ENCODE measurements at regions not wholly inside any gene's neighbourhood (a gene's known extent, or its start where the extent isn't known, plus 50 kb on each side); places are given as distances from the start of the nearest gene placed in this dataset.
A peak's percentile ranks its signal among the peaks of the same experiment; 100 is the strongest.

DNA sequence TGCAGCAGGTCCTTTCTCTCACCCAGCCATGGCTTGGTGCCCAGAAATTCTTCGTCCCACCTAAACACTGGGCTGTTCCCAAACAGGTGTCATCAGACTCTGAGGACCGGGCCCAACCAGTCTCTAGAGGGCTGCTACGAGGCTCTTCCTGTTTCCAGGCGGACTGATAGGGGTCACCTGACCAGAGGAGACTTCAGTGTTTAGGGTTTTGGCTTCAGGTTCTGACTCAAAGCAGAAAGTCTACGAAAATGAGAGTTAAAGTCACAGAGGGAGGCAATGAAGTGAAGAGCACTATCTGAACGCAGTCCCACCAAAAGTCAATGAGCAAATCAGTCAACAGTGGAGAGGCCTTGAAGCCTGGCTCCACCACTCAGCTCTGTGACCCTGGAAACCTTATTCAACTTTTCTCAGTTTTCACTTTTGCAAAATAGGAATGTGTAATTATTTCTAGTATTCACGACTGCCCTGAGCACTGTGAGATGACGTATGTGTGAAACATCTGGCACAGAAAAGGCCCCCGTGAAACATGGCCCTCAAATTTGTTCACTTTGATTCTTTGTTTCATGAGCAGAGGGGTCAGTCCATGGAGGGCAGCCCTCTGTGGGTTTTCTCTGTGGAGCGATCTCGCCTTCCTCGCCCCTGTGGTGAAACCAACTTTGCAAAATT is 189.9 kb upstream of the PDE1C start:
- Mint-ChIP-seq H3K9me3 (no peaks in the 10 kb centered on the region), H3K4me3 (no peak overlapping the region), H3K27ac (peak overlapping the region; percentile 6), H3K36me3 (no peaks in the 10 kb centered on the region), H3K4me1 (peaks cover 6% of the 10 kb centered on the region), H3K27me3 (no peaks in the 10 kb centered on the region)
- ATAC-seq: peak; percentile 81

DNA sequence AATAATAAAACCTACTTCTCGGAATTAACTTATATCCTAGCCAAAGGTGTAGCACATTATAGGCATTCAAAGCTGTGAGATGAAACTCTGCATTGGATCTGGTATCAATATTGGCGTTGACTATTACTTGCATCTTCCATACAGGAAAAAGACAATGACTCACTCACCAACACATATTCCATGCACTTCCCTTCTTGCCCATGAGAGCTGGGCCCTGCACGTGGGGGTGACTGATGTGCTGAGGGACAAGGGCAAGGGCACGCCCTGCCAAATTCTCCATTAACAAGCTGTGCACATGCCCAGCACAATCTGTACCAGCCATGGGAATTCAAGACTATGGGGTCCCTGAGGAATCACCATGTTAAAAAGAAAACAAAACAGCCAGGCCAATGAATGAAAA is 188.1 kb upstream of the PDE1C start:
- ATAC-seq: no peak
- peaks cover 6% of the 10 kb centered on the region for H3K4me1 Mint-ChIP-seq
- no peak overlapping the region for H3K4me3 Mint-ChIP-seq
- H3K27me3 Mint-ChIP-seq: no peaks in the 10 kb centered on the region
- no peaks in the 10 kb centered on the region for H3K36me3 Mint-ChIP-seq
- no peaks in the 10 kb centered on the region for H3K9me3 Mint-ChIP-seq
- H3K27ac Mint-ChIP-seq: no peak overlapping the region

DNA sequence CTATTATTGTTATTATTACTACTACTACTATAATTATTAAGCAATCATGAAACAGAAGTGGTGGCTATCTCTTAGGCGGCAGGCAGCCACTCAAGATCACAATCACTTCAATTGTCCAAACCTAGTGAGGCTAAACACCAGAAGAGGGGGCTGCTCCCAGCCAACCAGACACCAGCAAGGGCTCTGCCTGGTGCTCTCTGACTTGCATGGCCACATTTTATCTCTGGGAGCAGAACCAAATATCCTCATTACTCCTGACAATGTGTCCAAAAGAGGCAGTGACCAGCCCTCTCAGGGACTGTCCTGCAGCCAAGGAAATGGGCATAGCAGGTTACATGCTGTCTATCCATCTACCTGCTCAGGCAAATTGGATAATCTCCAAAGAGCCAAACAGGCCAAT is 187.4 kb upstream of the PDE1C start:
- Mint-ChIP-seq H3K9me3 (no peaks in the 10 kb centered on the region), H3K4me3 (no peak overlapping the region), H3K36me3 (no peaks in the 10 kb centered on the region), H3K4me1 (peaks cover 6% of the 10 kb centered on the region), H3K27ac (no peak overlapping the region), H3K27me3 (no peaks in the 10 kb centered on the region)
- no peak for ATAC-seq

DNA sequence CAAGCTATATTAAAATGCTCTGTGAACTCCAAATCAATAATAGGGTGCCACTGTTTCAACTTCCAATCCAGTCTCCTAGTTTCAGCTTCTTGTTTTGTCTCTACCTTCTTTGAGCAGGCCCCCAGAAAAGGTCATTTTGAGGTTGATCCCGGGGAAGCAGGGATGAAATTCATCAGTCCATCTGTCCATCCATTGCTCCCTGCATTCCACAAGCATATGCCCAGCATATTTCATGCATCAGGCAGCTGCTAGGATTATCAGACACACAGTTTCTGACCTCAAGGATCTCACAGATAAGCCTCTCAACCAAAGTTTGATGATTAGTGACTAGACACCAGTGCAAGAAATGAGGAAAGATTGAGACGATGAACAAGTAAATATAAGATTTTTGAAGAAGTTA is 186.6 kb upstream of the PDE1C start:
- Mint-ChIP-seq H3K27me3 (peaks cover 3% of the 10 kb centered on the region), H3K4me1 (peaks cover 6% of the 10 kb centered on the region), H3K36me3 (no peaks in the 10 kb centered on the region), H3K27ac (no peak overlapping the region), H3K9me3 (no peaks in the 10 kb centered on the region), H3K4me3 (no peak overlapping the region)
- ATAC-seq: no peak

DNA sequence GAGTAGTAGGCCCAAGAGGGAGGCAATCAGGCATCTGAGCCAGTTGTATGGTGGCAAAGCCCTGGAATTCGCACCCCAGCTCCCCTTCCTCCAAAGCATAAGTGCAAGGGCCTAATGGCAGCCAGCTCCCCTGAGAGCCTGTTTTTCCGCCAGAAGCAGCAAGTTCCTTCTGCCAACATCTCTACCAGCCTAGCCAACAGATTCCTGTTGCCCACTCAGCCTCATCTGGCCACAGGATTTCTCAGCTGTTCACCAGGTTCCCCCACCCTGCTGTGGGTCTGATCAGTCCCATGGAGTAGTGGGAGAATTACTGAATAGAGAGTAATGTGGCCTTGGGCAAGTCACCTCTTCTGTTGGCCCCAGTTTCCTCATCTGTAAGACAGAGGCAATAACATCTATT is 186.2 kb upstream of the PDE1C start:
- Mint-ChIP-seq H3K27ac (no peak overlapping the region), H3K4me1 (peaks cover 6% of the 10 kb centered on the region), H3K27me3 (peaks cover 7% of the 10 kb centered on the region), H3K9me3 (no peaks in the 10 kb centered on the region), H3K4me3 (no peak overlapping the region), H3K36me3 (no peaks in the 10 kb centered on the region)
- ATAC-seq: no peak

DNA sequence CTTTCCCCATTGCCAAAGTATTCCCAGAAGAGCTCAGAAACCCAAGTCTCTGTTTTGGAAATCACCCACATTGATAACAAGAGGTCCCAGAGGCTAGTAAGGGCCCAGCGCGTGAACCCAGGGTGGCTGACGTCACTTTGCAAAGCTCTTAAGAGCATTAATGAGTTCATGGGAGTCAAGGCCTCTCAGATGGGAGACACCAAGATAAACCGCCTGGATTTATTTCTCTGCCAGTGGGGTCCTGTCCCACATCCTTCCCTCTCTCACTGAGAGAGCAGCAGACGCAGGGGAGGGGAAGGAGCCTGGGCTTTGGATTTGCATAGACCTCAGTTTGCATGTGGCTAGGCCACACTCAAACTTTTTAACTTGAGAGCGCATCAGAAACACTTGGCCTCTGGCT is 184.8 kb upstream of the PDE1C start:
- no peak overlapping the region for H3K4me3 Mint-ChIP-seq
- no peak overlapping the region for H3K27ac Mint-ChIP-seq
- ATAC-seq: no peak
- peaks cover 4% of the 10 kb centered on the region for H3K4me1 Mint-ChIP-seq
- H3K9me3 Mint-ChIP-seq: no peaks in the 10 kb centered on the region
- H3K36me3 Mint-ChIP-seq: no peaks in the 10 kb centered on the region
- peaks cover 15% of the 10 kb centered on the region for H3K27me3 Mint-ChIP-seq

DNA sequence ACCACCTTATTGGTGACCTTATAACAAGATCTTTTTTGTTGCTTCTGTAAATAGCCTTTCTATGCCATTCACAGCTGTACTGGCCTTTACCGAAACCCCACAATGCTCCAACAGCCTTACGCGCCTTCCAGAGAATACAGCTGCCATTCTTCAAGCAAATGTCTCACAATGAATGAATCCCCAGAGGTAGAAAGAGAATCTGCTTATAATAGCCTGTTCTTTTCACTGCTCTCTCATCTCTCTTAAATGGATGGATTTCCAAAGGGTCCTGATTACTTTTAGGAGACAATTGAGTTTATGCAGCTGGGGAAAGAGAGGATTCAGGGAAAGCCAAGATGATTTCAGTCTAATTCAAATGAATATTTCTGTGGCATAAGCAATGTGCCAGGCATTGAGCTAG is 183.1 kb upstream of the PDE1C start:
- Mint-ChIP-seq H3K9me3 (no peaks in the 10 kb centered on the region), H3K4me3 (no peak overlapping the region), H3K4me1 (no peaks in the 10 kb centered on the region), H3K27ac (no peak overlapping the region), H3K36me3 (no peaks in the 10 kb centered on the region), H3K27me3 (peaks cover 15% of the 10 kb centered on the region)
- ATAC-seq: no peak

DNA sequence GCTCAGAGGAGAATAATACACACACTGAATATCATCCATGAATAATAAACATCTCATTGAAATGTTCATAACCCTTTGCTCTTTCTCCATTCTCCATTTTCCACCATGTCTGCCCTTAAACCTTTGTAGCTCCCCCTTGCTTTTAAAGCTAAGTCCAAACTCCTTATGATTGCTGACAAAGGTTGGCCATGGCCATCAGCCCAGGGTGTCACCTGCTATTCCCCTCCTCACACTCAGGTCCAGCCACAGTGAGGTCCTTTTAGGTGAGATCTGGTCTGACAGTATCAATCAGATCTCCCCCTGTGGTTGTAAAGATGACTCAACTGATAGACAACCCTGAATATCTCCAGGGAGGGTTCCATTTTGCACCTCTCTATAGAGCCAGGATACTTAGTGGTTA is 181.5 kb upstream of the PDE1C start:
- Mint-ChIP-seq H3K27ac (no peak overlapping the region), H3K4me3 (no peak overlapping the region), H3K4me1 (no peaks in the 10 kb centered on the region), H3K36me3 (no peaks in the 10 kb centered on the region), H3K27me3 (peaks cover 15% of the 10 kb centered on the region), H3K9me3 (no peaks in the 10 kb centered on the region)
- ATAC-seq: no peak

DNA sequence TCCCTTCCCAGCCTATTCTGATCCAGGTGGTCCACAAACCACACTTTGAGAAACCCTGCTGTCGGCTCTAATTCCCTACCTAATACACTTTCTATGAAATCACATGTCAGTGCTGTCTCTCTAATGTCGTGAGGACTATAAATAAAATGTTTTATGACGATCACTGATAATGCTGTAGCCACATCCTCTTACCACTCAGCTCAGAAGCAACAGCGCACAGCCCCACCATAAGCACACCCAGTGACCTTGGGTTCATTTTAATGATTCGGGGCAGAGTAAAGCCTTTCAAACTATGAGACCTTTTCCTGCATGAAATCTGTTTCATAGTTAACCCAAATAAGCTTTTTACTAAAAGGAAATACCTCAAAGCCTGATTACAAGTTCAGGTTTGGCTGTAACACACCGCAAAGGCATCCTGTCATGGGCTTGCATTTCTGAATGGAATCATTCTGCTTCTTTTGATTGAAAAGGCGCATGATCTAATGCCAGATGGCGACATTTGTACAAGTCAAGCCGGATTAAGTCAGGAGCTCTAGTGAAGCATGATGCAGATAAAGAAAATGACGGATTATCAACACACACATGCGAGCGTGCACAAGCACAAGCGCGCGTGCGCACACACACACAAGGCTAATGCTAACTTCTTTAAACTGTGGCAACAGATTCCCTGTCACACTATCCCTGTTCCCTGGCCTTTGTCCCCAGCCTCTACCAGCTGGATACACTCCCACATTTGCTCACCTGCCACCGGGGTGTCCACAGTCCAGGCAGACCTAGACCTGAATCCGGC is 180.5 kb upstream of the PDE1C start:
- peaks cover 15% of the 10 kb centered on the region for H3K27me3 Mint-ChIP-seq
- H3K27ac Mint-ChIP-seq: no peak overlapping the region
- no peaks in the 10 kb centered on the region for H3K36me3 Mint-ChIP-seq
- ATAC-seq: no peak
- H3K9me3 Mint-ChIP-seq: no peaks in the 10 kb centered on the region
- no peak overlapping the region for H3K4me3 Mint-ChIP-seq
- H3K4me1 Mint-ChIP-seq: no peaks in the 10 kb centered on the region

DNA sequence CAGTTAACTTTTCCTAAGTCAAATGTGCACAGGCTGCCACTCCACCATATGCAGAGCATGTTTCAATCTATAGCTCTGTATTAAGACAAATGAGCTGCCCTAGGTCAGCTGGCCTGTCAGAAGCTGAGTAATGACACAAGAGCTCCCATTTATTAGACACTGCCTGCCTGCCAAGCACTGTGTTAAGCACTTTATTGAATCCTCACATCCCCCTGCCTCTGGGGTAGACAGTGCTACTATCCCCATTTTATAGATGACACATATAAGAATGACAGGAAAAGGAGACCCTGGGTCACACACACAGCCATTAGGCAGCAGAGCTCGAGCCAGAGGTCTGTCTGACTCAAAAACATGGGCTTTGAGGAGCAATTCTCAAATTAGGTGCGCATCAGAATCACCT is 179.8 kb upstream of the PDE1C start:
- no peaks in the 10 kb centered on the region for H3K36me3 Mint-ChIP-seq
- no peaks in the 10 kb centered on the region for H3K9me3 Mint-ChIP-seq
- no peak overlapping the region for H3K27ac Mint-ChIP-seq
- H3K4me1 Mint-ChIP-seq: no peaks in the 10 kb centered on the region
- H3K4me3 Mint-ChIP-seq: no peak overlapping the region
- peaks cover 15% of the 10 kb centered on the region for H3K27me3 Mint-ChIP-seq
- no peak for ATAC-seq

DNA sequence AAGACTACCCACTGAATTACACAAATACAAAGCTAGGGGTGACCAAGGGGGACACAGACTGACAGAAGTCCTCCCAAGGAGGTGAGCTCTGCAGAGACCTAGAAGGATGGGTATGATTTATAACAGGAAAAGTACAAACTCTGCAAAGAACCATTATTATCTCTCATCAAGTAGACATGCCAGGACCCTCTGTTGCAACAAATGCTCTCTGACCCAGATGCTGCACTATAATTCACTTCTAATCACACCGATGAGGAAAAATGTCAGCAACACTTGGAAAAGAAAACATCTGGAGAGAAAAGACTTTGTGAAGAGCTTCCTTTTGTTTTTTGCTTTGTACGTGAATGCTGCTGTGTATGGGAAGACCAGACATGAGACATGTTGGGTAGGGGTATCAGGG is 178.3 kb upstream of the PDE1C start:
- Mint-ChIP-seq H3K27me3 (peaks cover 15% of the 10 kb centered on the region), H3K9me3 (no peaks in the 10 kb centered on the region), H3K36me3 (no peaks in the 10 kb centered on the region), H3K4me1 (no peaks in the 10 kb centered on the region), H3K4me3 (no peak overlapping the region), H3K27ac (no peak overlapping the region)
- no peak for ATAC-seq

DNA sequence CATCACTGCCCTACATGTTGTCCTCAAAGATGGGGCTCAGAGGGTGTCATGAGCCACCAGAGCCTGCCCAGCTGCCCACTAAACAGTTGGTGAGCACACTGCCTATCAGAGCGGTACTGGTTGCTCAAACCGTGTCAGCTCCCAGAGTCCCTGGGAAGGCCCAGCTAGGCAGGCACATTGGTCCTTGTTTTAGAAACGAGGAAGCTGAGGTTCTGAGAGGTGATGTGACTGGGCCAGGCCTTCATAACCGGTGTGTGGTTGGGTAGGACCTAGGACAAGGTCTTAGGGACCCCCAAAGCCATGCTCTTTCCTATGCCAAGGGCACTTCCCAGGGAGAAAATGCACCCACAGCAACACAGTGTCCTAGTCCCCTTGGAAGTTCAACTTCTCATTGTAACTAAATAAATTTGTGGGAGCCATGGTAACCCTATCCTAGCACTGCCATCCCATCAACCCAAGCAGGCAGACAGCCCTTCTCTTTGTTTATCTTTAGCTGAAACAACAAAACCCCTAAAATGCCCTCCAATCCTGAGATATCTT is 174.7 kb upstream of the PDE1C start:
- Mint-ChIP-seq H3K36me3 (no peaks in the 10 kb centered on the region), H3K4me1 (no peaks in the 10 kb centered on the region), H3K27me3 (no peaks in the 10 kb centered on the region), H3K27ac (no peak overlapping the region), H3K4me3 (no peak overlapping the region), H3K9me3 (no peaks in the 10 kb centered on the region)
- ATAC-seq: no peak

DNA sequence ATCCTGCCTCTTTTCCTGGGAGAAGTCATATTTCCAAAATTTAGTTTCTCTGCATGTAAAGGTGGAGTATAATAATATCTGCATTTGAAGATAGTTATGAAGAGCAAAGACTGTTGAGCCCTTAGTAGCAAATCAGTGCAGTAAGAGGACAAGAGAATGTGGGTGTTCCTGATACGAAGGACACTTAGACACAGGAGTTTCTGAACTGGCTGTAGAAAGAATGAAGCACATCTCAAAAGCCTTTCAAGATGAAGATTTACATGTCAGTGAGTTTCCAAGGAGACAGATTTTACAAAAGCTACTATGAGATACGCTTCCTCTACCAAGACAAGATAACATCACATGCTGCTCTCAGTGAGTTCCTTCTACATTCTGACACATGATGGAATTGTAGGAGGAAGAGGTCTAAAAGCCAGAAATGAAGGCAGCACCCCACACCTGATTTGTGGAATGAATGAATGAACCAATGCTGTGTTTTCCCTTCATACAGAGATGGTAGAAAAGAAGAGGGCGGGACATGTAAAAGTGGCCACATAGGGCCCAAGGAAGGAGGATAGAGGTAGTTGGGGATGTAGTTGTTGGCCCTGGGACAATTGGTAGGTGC is 173.6 kb upstream of the PDE1C start:
- Mint-ChIP-seq H3K27ac (no peak overlapping the region), H3K36me3 (no peaks in the 10 kb centered on the region), H3K4me1 (no peaks in the 10 kb centered on the region), H3K9me3 (no peaks in the 10 kb centered on the region), H3K4me3 (no peak overlapping the region), H3K27me3 (no peaks in the 10 kb centered on the region)
- no peak for ATAC-seq

DNA sequence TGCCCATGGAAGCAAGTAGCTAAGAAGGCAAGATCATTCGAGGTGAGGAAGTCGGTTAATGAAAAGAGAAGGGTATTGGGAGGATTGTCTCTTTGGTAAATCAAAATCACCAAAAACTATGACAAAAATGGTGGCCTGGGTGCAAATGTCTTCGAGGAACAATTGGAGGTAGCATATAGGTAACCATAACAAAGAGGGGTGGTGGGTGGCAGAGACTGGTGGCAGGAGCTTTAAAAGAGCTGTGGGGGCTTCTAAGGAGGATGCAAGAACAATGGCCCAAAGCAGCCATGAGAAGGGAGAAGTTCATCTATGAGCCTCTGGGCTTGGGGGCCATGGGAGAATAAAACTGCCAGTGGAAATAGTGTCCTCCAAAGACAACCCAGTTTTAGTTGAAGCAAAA is 172.2 kb upstream of the PDE1C start:
- H3K27ac Mint-ChIP-seq: no peak overlapping the region
- no peak for ATAC-seq
- no peaks in the 10 kb centered on the region for H3K36me3 Mint-ChIP-seq
- no peaks in the 10 kb centered on the region for H3K9me3 Mint-ChIP-seq
- no peaks in the 10 kb centered on the region for H3K27me3 Mint-ChIP-seq
- no peaks in the 10 kb centered on the region for H3K4me1 Mint-ChIP-seq
- no peak overlapping the region for H3K4me3 Mint-ChIP-seq

DNA sequence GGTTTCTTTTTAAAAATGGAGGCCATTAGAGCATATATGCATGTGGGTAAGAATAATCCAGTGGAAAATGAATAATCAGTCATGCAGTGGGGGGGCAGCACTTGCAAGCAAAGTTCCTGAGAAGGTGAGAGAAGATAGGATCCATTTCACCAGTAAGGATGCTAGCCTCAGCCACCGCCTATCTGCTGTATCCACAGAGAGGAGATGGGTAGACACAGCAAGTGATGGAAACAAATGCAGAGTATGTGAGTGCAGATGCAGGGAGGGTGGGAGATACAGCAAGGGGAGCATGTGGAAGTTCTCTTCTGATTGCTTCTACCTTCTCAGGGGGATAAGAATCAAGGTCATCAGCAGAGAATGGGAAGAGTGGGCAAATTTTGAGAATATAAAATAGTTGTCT is 171.4 kb upstream of the PDE1C start:
- no peaks in the 10 kb centered on the region for H3K9me3 Mint-ChIP-seq
- no peaks in the 10 kb centered on the region for H3K27me3 Mint-ChIP-seq
- ATAC-seq: no peak
- no peak overlapping the region for H3K4me3 Mint-ChIP-seq
- no peak overlapping the region for H3K27ac Mint-ChIP-seq
- H3K4me1 Mint-ChIP-seq: no peaks in the 10 kb centered on the region
- H3K36me3 Mint-ChIP-seq: no peaks in the 10 kb centered on the region

DNA sequence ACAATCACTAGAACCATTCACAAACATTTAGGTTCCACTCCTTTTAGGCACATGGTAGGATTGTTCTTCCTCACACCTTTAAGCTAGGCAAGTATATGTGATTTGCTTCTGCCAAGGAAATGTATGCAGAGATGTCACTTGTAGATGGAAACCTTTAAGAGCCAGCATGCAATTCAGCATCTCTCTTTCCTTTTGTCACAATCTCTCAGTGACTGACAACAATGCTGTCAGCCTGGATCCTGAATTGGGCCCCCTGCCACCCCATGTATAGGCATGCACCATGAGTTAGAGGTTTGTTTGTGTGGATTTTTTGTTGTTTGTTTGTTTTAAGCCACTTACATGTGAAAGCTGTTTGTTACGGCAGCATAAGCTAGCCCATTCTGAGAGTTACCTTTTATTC is 169.6 kb upstream of the PDE1C start:
- no peak overlapping the region for H3K27ac Mint-ChIP-seq

More for the DNA sequence above, 169.6 kb upstream of the PDE1C start:
- no peaks in the 10 kb centered on the region for H3K36me3 Mint-ChIP-seq
- no peak overlapping the region for H3K4me3 Mint-ChIP-seq
- H3K4me1 Mint-ChIP-seq: no peaks in the 10 kb centered on the region
- no peaks in the 10 kb centered on the region for H3K27me3 Mint-ChIP-seq
- no peak for ATAC-seq
- H3K9me3 Mint-ChIP-seq: peaks cover 4% of the 10 kb centered on the region

Data from stimulated activated memory B cell treated with anti-CD40 and anti-IgM and Interleukin-4, amounts not matched to agents 10 μg/mL and 1 μg/mL and 100 μg/mL, for 72 hours (primary cell).